AG20443 (cell line): ENCODE measurements at regions not wholly inside any gene's neighbourhood (a gene's known extent, or its start where the extent isn't known, plus 50 kb on each side); places are given as distances from the start of the nearest gene placed in this dataset.
"Not testable (repeated sequence)": the region's sequence is repeated elsewhere in the genome, so short reads cannot be mapped to it uniquely, and the experiment has no call there.

ENCODE experiments used
- DNase-seq: peaks from one replicate; pipeline ENCODE4 v3.0.0; 2012; ENCODE audit warnings: low spot score, mixed read lengths

DNA sequence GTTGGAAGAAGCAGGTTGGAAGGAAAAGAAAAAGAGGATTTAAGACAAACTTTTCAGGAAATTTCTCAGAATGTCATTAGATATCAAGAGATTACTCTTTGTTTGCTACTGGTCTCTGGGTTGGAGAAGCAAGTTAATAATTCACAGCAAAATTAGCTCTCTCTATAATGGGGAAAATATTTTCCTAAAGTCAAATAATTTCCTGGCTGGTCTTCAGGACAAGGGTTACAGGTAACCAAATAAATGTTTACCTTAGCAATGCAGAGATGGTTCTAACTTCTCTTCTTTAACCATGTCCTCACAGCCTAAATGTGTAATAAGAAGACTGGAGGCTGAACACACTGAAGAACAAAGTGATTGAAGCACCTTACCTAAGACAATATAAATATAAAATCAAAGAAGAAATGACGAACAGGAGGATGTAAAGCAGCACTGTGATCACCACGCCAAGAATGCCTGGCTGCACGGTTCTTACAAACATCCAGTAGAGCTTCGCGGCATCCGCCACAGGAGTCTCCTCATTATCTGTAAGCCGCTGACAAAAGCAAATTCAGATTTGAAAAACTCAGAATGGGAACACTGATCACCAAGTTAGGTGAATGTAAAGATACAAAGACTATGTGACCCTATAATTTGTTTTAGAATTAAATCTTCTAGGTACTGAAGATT is 717.5 kb downstream of the TFAP2A start:
- no peak for DNase-seq

DNA sequence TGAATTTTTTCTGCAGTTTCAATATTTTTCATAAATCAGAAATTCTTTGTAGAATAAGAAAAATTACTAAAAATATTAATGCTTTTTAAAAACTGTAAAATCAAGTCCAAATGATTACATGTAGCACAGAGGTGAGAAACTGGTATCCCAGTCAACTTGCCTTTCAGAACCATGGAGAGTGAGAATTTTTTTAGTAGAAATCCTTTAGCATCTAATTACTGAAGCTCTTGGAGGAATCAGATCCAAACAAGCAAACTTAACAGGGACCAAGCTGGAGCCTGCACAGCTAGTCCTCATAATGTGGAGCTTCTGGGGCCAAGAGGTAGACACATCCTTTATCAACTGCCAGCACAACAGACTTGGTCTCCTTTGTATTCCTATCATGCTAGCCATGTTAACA is 724.5 kb downstream of the TFAP2A start:
- no peak for DNase-seq

DNA sequence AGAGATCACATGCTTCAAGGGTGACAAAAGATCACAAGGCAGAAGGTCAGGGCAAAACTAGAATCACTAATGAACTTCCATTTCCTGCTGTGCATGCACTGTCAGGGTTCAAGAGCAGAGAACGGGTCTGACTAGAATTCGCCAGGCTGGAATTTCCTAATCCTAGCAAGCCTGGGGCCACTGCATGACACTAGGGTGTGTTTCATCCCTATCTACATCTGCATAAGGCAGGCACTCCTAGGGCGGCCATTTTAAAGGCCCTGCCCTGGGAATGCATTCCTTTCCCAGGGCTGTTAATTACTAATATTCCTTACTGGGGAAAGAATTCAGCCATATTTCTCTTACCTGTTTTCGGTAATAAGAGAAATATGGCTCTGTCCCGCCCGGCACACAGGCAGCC is 734.1 kb downstream of the TFAP2A start:
- DNase-seq: not testable (repeated sequence)

DNA sequence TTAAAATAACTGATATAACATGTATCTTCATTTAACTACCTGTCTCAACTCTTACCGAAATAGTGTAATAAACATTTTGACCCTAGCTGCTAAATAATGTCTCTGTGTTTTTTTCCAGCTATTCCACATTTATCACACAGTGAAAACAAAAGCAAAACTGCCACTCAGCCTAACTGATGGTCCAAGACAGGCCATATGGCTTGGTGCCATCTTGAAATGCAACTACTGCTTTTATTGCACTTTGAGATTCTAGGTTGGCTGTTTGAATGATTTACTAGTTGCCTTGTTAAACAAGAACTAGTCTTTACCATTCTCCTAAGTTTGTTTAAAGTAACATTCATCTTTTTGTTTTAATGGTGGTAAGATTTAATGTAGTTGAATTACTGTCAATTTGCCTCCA is 739.8 kb downstream of the TFAP2A start:
- no peak for DNase-seq

GRCh38 chr6:9659848-9660247 is 755.0 kb downstream of the TFAP2A start:
- DNase-seq: no peak

DNA sequence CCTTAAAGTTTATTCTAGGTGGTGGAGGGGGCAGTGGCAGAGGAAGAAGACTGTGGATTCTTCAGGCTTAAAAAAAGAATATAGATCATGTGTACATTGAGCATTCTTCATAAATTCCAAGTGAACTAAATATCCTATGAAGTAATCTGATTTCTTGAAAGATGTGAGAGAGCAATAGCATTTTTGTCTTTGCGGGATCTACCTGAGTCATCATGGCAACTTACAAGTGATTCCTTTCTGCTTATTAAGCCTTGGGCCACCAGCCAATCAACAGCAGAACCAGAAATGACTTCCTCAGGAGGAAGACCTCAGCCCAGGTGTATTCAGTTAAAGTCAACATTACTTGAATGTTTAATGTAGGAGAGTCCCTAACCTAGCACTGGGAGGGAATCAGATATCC is 756.9 kb downstream of the TFAP2A start:
- no peak for DNase-seq

- DNase-seq: no peak
These were observed 767.3 kb downstream of the TFAP2A start for GRCh38 chr6:9647599-9647998.

DNA sequence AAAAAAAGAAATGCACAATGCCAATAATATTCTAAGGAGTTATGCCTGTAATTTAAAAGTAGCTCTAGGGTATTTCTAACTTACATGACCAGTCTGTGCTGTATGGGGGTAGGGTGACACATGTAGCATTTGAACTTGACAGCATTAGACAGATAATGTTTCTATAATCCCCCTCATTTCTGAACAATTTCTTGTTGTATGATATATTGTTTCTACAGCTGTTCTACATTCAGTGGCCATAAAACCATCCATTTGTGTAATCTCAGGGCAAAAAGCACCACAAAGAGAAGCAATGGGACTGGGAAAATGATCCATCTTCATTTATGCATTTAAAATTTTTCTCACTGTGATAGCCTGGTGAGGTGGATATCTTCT is 767.8 kb downstream of the TFAP2A start:
- DNase-seq: no peak

DNA sequence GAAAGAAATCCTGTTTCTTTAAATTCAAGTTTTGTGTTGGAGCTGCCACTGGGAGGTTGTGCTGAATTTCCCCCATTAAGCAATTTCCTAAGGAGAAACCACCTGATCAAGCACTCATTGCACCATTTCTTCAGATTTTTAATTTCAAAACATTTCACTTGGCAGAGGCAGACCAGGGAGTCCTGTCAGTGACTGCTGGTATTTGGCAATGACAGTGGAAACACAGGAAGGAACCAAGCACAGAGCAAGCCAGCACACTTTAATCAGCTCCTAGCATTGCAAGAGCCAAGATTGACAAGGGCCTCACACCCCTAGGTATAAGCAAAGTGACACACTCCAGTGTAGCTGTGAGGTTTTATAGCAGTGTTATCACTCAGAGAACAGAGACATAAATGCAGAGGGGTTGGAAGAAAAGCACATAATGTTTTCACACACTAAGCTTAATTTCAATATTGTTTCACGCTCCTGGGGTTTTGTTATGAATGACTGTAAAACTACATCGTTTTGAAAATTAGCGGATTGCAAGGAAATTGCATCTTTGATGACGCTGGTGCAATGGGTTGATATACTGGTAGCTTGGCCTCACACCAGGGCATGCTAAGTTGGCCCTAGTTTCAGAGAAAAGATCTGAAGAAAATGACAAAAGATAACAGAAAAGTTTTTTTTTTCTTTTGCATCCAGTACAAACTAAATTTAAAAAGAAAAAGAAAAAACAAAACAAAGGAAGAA is 768.4 kb downstream of the TFAP2A start:
- peak; percentile 66 for DNase-seq

GRCh38 chr6:9638861-9639260 is 776.0 kb downstream of the TFAP2A start:
- DNase-seq: no peak

DNA sequence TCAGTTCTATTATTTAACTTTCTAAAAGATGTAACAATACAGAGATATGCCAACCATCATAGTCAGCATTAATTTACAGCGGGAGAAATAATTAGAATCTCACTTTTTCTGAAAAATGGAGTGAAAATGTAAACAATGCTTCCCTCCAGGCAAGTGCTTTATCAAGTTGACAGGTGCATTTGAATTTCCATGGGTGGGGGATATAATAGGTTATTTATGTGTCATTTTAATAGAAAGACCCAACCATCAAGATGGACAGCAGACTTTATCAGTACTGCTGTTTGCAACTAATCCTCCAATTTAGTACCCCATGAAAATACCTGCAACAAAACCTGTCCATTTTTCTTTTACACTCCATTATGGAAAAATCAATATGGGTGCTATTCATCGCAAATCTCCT is 780.1 kb downstream of the TFAP2A start:
- no peak for DNase-seq

- no peak for DNase-seq
These were observed 782.8 kb downstream of the TFAP2A start for GRCh38 chr6:9632026-9632425.

DNA sequence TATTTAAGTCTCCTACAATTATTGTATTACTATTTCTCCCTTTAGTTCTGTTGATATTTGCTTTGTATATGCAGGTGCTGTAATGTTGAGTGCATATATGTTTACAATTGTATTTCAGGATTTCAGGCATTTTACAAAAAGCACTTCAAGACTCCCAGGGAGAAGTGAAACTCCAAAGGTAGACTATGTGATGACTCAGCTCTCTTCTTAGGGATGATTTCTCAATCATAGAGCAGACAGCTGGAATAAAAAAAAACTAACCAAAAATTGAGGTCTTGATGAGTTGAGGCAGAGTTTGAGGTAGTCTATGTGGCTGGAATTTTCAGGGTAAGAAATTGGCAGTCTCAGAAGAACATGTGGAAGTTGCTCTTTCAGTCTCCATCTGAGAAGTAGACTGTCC is 786.1 kb downstream of the TFAP2A start:
- no peak for DNase-seq

DNA sequence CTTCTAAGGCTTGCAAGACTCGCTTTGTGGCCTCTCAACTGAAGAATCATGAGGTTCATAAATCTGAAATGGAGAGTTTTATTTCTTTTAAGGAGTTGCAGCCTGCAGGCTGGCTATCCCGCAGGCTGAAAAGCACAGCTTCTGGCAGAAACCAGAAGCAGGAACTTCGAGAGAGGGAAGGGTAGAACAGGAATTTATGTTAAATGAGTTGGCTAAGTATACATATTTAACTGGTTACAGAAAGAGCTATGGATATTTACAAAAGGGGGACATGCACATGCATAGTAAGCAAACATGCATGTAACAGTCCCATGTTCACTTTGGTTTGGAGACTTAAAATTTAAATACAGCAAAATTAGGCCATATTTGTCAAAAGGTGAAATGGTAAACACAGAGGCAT is 787.0 kb downstream of the TFAP2A start:
- DNase-seq: no peak

DNA sequence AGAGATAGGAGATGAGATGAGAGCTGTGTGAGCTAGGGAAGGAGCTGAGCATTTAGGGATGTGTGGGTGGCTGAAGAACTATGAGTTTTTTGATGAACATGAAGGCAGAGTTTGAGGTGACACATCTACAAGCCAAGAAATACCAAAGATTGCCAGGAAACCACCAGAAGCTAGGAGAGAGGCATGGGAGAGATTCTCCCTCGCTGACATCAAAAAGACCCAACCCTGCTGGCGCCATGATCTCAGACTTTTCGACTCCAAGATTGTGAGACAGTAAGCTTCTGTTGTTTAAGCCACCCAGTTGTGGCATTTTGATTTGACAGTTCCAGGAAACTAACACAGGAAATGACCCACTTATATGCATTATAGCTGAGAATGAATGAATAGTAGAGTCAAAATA is 790.9 kb downstream of the TFAP2A start:
- DNase-seq: peak; percentile 13

GRCh38 chr6:9623228-9623832 is 791.5 kb downstream of the TFAP2A start:
- DNase-seq: no peak

DNA sequence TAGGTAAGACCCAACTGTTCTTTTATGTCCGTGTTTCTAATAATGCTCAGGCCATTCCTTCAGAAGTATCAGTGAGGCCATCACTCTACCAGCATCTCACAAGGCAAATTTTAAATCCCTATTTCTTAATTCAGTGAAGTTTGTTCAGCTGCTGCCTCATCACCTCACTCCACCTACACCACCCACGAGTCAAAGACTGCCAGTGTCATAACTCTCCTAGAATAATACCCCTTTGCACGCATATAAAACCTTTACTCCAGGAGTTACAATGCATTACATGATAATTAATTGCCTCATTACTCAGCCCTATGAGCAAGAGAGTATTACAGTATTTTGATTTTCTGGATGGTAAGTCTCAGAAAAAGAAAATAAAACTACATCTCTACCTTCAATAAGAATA is 793.6 kb downstream of the TFAP2A start:
- DNase-seq: peak; percentile 16

DNA sequence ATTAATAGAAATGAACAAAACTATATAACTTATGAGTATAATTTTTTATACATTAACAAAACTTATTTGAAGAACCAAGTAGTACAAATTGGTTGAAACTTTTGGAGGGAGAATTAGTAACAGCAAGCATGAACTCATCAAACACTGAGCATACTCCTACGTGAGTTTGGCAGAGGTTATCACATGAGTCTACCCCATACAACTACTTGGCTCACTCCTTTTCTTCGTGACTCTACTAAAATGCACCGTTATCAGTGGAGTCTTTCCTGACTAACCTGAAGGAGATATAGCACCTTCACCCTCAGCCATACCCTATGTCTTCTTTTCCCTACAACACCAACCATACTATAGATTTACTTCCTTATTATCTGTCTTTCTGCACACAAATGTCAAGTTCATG is 794.2 kb downstream of the TFAP2A start:
- DNase-seq: no peak

DNA sequence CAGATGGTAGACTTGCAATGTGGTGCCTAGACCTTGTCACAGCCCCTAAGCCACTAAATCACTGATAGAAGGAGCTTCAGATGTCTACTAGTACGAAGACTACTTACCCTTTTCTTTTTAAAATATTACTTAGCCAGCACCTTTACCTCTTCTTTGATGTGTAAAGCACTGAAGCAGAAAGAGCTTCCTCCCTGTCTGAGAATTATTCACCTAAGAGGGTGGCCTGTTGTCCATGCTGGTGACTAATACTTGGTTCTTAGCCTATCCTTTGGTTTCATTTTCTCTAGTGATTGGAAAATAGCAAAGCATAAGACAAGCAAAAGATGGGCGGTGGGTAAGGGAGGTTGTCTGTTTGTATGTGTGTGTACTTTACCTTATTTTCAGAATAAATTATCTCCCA is 794.6 kb downstream of the TFAP2A start:
- peak; percentile 14 for DNase-seq

GRCh38 chr6:9614778-9615177 is 800.1 kb downstream of the TFAP2A start:
- no peak for DNase-seq

- DNase-seq: no peak
These were observed 802.4 kb downstream of the TFAP2A start for GRCh38 chr6:9612489-9612888.

DNA sequence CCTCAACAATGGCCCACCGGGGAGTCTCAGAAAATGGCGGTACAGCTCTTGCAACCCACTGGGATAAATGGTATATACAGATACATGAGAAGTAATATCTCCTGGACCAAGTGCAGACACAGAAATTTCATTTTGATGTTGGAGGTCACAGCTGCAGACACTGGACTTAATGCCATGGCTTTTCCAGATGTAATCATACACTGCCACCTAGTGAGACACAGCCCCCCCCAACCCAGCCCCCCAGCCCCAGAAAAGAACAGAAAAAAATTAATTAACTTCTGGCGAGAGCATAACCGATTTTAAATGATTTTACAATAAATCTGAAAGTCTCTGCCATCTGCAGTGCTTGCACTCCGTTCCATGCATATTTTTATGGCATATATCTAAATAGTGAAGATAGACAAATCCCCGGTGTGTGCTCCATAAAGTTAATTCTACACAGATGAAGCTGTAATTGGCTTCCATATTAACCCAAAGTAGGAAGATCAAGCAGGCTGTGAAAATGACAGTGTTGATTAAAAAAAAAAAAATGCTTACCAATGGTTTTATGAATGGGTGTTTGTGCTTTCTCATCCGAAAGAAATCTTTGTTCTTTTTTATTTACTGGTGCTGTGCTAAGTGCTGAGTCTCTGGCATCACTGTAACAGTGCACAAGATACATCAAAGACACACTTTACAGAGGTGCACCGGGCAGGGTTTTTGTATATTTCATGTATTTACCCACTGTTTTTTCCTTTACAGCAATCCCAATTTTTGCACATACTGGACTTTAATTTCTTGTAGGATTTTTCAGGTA is 804.1 kb downstream of the TFAP2A start:
- DNase-seq: peak; percentile 16
